ENCODE measurements at regions not wholly inside any gene's neighbourhood (a gene's known extent, or its start where the extent isn't known, plus 50 kb on each side); places are given as distances from the start of the nearest gene placed in this dataset.
"Not testable (repeated sequence)": the region's sequence is repeated elsewhere in the genome, so short reads cannot be mapped to it uniquely, and the experiment has no call there.

DNA sequence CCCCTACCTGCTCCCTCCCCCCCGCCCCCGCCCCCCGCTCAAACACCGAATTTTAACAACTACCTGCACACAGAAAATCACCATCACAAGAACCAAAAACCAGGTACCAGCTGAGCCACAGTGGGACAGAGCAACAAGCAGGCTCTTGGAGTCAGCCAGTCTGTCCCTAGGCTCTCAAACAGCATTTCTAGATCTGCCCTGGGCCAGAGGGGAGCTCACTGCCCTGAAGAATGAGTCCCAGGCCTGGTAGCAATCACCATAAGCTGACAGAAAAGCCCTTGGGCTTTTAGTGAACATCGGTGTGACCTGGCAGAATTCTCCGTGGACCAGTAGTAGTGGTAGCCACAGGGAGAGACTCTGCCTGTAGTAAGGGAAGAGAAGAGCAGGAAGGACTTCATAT lies 58.3 kb downstream of the C11orf87 start:
- no peak for DNase-seq

DNA sequence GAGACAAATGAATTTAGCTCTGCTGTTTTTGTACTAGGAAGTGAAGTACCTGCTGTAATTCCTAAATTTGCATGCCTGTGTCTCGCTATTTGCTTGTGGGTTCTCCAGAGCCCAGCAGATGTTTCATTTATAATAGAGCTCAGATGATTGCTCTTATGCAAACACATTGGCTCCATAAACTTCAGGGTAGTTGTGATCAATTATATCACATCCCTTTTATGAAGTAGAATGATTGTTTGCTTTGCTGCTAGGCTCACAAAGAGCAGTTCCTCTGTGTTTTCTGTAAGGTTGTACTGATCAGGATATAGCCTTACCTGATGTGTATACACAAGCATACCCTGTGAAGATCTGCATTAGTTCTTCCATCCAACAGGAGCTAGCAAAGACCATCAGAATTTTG lies 64.1 kb downstream of the C11orf87 start:
- no peak for DNase-seq

DNA sequence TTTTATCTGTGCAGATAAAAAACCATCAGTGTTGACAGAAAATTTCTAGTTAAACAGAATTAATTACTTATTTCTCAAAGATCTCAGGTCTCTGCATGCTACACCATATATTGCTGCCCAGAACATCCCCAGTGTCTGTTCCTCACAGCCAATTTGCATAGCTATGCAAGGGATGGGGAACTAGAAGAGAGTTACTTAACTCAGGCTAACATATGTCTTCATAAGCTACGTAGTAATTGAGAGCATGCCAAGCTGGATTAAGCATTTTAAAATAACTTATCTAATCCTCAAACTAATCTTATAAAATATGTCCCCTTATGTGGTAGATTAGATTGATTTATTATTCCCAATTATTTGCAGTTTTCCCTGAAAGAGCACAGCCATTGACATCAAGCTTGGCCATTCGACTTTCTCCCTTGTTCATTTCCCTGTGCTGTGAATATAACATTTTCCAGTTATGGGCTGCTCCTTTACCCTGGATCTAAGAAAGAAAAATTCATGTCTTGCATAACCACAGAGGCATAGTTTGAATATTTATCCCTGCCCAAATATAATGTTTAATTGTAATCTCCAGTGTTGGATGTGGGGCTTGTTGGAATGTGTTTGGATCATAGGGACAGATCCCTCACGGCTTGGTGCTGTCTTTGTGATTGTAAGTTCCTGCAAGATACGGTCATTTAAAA lies 69.1 kb downstream of the C11orf87 start:
- DNase-seq = no peak

DNA sequence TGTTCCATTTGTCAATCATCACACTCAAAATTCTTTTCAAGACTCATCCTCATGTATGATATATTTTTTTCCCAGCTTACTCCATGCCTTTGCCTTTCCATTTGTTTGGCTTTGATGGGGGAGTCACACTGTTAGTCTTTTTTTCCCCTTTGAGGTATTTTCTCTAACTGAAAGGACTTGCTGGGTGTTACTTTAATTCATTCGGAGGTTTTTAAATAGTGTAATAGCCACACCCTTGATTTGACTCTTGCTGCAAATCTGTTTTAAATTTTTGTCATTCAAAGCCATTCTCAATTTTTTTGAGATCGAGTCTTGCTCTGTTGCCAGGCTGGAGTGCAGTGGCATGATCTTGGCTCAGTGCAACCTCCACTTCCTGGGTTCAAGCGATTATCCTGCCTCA lies 84.1 kb downstream of the C11orf87 start:
- DNase-seq = no peak

DNA sequence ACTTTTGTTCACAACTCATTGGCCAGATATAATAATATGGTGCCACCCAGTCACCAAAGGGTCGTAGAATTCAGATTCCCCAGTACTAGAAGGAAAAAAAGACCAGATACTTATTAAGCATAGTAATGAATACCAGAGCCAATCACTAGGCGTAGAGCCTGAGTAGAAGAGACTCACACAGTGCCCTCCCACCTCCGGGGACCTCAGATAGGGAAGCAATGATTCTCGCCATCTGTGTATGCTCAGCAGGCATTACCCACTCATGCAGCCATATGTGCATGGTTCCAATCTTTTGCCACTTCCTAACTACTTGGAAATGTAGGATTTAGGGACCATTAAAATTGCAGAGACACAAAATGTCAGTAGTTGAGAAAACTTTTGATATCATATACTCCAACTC lies 85.3 kb downstream of the C11orf87 start:
- DNase-seq = no peak

DNA sequence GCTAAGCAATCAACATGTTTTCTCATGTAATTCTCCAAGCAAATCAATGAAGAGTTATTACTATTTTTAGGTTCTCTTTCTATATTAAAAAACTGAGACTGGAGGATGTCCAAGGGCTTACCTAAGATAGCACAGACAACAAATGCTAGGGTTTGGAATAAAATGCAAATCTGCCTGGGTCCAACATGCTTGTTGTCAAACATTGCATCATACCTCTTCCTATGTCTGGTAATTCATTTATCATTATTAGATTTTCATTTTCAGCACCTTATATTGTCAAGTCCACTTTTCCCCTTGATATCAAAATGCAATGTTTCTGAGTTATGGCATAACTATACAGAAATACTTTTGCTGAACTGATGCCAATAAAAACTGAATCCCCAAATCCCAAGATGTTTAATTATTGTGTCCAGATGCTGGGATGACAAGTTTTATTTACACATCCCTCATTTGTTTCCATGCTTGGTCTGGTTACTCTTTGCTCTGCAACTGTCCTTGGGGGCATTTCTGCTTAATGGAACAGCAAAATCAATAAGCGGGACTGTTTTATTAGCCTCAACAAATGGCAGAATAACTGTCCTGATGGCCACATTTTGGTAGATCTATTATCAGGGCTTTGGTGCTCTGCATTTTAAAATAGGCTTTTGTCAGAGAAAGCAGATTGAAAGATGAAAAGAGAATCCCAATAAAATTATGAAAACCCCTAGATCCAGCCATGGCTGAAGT lies 86.0 kb downstream of the C11orf87 start:
- DNase-seq = no peak

DNA sequence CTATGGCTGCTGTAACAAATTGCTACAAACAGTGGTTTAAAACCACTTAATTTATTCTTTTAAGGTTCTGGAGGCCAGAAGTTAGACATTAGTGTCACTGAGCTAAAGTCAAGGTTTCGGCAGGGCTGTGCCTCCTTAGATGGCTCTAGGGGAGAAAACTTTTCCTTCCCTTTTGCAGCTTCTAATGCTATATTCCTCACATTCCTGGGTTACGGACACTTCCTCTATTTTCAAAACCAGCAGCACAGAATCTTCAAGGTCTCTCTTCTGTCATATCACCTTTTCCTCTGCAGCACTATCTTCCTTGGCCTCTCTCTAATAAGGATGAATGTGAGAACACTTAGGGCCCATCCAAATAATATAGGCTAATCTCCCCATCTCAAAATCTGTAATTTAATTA lies 87.0 kb downstream of the C11orf87 start:
- no peak for DNase-seq

DNA sequence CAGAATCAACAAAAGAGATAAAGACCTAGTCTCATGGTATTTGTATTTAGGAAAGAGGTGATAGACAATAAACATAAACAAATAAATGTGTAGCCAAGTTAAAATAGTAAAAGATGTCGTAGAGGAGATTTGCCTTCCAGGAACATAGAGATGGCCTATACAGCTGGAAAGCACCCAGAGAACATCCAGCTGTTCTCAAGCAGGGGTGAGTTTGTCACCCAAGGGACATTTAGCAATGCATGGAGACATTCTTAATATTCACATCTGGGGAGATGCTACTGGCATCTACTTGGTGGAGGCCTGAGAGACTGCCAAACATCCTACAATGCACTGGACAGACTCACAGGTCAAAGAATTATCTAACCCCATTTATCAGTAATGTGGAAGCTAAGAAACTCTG lies 88.3 kb downstream of the C11orf87 start:
- no peak for DNase-seq

DNA sequence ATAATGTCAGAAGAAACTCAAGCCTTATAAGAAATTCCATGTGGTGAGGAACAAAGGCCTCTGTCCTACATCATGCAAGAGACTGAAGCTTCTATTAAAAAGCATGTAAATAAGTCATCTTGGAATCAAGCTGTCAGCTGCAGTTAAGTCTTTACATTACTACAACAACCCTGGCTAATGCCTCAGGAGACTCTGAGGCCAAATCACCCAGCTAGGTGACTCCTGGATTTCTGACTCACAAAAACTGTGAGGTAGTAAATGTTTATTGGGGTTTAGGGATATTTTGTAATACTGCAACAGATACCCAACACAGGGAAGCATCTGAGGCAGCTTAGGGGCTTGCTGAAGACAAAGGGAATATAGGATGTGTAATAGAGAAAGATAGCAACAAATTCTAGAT lies 89.6 kb downstream of the C11orf87 start:
- DNase-seq = no peak

DNA sequence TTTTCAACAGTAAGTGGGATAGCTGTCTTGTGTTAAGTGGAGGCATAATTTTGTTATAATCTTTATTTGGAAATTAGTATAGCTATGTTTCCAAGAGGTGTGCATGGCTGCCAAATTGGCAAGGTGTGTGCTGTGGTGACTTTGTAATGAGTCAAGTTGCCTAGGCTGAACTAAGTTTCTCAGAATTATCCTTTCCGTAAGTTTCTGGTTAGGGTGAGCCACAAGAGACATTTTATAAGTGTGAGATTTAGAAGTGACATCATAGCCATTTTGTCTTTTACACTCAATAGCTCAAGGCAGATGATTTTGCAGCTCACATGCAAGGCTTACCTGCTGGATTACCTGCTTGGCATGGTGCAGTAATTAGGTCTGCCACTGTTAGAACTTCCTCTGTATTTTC lies 90.3 kb downstream of the C11orf87 start:
- no peak for DNase-seq

DNA sequence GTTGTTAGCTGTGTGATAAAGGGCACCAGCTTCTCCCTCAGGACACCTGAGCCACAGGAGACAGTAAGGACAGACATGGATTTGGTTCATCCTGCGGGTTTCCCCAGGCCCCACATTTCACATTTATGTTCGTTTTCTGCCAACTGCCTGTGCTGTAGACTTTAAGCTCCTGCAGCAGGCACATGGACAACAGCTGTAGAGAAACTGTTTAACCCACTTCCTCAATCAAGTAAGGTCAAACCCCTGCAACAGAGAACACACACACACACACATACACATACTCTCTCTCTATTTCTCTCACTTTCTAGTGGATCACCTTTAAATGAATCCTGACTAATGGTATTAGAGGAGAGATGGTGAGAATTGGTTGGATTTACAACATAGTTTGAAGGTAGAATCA lies 90.7 kb downstream of the C11orf87 start:
- no peak for DNase-seq

DNA sequence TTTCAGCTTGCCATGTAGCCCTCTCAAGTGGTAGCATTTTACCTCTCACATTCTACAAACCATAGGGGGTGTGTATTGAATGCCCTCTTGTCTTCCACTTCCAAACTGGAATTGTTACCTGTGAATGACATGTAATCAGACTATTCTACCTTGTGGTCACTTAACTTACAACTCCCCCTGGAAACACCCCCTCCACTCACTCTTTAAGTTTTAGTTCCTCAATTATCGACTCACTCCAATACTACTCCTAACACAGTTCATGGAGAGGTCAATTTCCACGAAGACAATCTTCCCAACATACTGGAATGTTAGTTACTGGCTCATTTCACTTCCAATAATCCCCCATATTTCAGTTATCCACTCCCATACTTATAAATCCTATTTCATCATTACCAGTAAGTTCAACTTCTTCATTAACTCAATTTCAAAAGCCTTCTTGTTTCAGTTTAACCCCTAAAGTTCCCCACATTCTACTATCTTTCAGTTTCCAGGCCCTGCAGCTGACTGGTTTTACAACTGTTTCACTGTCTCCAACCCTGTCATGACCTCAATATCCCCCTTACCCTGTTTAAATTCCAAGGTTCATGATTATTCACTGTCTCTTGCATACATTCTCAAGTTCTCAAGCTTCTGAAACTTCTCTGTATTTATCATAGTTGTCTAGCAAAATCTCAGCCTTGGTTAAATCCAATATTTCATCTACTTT lies 92.5 kb downstream of the C11orf87 start:
- no peak for DNase-seq

DNA sequence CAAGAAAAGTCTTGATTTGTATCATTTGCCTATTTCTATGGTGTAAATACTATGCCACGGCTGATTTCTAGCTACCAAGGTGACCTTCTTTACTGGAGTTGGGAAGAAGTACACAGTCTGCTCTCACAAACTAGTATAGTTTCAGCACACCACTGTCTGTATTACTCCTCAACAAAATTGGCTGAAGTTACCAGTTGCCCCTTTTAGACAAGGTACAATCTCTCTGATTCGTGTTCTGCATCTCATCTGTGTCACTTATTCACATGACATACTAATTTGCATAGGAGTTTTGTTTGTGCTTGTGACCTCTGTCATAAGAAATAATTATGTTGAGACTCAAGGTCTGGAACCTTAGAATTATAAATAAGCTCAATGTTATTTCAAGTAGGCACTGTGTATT lies 97.3 kb downstream of the C11orf87 start:
- DNase-seq = no peak

DNA sequence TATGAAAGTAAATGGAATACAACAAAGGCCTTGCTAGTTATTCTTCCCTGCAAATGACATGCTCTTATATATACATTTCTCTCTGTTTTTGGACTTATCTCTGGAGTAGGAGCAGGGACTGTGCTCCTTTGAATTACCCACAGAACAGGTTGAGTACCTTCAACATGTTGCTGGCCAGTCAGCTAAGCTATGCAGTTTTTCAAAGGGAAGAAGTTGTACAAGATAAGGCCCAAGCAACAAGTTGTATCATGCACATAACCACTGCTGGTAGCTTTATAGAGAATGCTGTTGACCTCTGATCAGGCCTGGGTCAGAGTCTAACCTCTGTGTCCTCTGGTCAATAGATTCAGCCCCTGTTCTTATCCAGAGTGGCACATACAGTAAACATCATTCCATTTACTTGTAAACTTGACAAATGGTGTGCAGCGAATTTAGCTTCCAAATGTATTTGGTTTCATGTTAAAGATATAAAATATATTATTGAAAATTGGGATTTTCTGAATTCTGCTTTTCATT lies 99.6 kb downstream of the C11orf87 start:
- DNase-seq = no peak

DNA sequence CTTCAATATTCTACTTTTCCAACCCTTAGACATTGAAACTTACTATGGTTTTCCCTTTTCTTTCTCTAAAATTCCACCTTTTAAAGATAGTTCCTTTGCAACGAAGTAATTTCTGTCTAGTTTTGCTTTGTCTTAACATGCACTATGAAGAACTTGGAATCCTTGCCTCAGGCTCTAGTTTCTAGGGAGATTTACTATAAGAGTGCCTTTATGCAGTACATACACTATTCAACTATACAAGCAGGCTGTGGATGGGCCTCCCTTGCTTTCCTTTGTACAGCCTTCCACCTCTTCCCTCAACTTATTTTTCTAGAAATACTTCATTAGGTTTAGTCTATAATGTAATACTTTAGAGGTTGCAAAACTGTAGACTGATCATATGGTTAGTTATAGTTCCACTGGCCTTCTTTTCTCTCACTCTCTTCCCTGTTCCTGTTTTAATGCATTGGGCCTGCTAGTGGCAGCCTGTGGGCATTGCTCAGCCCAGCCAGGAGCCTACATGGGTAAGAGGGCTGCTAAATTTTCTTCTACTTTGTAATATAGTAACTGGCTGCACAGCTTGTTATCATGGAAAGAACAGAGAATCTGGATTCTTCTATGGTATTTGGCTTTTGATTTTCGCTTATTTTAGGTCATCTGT lies 100.2 kb downstream of the C11orf87 start:
- DNase-seq = no peak

DNA sequence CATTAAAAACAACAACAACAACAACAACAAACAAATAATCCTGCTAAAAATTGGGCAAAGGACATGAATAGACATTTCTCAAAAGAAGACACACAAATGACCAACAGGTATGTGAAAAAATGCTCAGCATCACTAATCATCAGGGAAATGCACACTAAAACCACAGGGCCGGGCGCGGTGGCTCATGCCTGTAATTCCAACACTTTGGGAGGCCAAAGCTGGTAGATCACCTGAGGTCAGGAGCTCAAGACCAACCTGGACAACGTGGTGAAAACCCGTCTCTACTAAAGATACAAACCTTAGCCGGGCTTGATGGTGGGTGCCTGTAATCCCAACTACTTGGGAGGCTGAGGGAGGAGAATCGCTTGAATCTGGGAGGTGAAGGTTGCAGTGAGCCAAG lies 103.6 kb downstream of the C11orf87 start:
- not testable (repeated sequence) for DNase-seq

DNA sequence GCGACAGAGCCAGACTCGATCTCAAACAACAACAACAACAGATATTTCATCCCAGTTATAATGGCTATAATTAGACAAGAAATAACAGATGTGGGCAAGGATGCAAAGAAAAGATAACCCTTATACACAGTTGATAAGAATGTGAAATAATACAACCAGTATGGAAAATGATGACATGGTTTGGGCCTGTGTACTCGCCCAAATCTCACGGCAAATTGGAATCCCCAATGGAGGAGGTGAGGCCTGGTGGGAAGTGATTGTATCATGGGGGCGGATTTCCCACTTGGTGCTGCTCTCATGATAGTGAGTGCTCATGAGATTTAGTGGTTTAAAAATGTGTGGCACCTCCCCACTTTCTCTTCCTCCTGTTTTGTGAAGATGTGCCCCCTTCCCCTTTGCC lies 104.1 kb downstream of the C11orf87 start:
- no peak for DNase-seq

DNA sequence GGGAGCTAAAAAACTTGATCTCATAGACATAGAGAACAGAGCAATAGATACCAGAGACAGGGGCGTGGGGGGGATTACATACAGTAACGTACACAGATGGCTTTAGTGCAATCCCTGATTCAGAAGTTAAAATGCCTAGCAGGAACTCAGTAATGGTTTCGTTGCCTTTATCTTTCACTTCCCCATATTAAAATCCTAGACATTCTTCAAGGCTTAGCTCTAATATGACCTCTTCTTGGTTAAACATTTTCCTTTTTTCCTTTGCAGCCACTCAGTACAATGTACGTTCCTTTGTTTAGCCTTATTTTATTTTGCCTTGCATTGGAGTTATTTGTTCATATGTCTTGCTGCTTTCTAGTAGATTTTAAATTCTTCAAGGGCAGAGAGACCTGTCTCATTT lies 104.9 kb downstream of the C11orf87 start:
- DNase-seq = no peak

DNA sequence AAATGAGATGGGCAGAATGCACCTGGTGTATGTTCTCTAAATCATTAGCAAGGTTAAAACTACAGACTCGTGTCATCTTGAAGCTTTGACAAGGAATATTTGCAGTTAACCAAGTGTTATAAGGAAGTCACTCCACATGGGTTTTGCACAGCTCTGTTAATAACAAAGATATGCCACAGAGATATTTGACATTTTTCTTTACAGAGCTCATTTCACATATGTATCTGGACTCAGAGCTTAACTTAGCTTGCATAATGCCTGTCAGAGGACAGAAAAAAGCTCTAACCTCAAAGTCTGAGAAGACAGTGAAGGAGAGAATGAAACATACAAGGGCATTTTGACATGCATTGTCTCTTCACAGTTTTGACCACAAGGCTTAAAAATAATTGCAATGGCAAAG lies 105.5 kb downstream of the C11orf87 start:
- DNase-seq = no peak

DNA sequence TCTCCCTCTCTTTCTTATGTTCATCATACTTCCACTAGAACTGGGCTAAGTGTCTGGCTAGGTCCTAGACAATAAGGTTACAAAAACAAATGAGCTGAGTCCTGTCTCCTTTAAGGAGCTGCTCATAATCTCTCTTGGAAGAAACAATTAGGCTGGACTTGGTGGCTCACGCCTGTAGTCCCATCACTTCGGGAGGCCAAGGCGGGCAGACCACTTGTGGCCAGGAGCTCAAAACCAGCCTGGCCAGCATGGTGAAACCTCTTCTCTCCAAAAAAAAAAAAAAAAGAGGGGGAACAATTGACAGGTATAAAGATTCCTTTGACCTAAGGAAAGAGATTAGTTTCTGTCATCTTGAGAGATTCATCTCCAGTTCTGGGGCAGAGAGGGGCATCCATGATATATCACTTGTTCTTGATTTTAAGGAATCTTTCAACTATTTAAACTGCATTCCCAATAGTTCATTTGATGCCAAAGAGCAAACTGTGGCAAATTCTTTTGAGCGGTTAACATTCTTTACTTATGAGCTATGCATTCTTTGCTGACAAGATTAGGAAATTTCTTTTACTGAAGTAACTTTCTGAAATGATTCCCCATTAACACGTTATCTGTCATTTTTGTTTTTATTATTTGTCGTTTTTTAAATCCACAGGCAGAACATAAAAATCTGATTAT lies 125.5 kb downstream of the C11orf87 start:
- DNase-seq = no peak

DNA sequence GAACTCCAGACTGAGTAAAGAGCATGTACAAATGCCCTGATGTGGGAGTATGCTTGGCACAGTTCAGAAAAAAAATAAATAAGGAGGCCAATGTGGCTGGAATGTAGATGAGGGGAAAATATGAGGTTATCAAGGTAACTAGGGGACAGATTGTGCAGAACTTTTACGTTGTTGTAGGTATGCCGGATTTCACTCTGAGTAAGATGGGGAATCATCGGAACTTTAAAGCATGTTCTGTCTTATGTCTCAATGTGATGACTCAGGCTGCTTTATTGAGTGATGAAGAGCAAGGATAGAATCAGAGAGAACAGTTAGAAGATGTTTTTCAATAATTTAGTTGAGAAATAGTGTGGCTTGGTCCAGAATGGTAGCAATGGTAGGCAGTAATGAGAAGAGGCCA lies 130.4 kb downstream of the C11orf87 start:
- no peak for DNase-seq

DNA sequence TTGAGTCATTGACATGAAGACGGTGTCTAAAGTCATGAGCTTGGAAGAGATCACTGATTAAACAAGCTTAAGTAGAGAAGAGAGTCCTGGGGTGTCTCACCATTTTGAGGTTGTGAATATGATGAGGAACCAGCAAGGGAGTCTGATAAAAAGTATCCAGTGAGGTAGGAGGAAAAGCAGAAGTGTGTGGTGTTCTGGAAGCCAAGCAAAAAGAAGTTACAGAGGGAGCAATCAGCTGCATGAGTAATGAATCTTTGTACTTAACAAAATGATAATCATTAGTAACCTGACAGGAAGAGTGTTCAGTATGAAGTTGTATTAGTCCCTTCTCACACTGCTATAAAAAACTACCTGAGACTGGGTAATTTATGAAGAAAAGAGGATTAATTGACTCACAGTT lies 131.3 kb downstream of the C11orf87 start:
- DNase-seq = no peak

DNA sequence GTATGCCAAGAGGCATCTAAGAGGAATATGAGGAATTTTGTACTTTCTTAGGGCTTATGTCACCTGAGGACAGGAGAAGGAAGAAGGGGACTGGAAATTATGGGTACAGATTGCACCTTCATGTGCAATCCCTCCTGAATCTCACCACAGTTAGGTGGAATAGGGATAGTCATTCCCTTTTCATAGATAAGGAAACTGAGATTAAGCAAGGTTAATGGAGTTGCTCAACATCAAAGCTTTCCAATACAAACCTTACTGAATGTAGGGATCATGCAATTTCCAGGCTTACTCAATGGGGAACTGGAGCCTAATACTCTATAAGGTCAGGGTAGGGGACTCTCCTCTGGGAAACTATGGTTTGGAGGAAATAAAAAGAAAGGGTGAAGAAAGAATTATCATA lies 133.0 kb downstream of the C11orf87 start:
- DNase-seq = no peak

All from activated effector memory CD4-positive, alpha-beta T cell treated with anti-CD3 and anti-CD28 coated beads, Interleukin-2, amount 50 U/mL, for 16 hours (primary cell).